ENCODE measurements at regions not wholly inside any gene's neighbourhood (a gene's known extent, or its start where the extent isn't known, plus 50 kb on each side); places are given as distances from the start of the nearest gene placed in this dataset.

DNA sequence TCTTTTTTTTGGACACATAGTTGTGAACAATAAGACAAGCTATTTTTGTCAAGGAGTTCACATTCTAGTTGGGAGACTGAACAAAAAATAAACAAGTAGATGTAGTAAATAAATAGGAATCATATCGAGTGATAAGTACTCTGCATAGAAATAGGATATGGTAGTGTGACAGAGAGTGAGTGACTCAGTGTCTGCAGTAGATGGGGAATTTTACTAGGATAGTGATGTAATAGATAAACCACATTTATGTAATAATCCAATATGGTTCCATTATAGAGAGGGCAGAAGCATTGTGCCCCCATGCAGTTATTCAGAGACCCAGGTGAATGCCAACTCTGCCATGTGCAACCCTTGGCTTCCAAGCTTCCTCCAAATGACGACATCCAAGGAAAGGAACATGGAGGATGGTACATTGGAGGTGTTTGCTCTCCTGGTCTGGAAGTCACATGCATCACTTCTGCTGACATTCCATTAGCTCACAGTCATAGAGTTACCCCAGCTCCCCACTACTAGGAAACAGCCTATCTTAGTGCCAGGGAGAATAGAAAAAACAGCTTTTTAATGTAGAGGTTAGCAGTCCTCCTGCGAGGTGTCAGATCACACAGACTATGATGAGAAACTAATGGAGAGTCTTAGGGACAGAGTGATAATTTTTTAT, 595.4 kb downstream of the NYAP2 start:
- TF ChIP-seq POLR2AphosphoS5 (IDR thresholded peaks at IDR 0.05), result no peak
- TF ChIP-seq, protein P1, sequence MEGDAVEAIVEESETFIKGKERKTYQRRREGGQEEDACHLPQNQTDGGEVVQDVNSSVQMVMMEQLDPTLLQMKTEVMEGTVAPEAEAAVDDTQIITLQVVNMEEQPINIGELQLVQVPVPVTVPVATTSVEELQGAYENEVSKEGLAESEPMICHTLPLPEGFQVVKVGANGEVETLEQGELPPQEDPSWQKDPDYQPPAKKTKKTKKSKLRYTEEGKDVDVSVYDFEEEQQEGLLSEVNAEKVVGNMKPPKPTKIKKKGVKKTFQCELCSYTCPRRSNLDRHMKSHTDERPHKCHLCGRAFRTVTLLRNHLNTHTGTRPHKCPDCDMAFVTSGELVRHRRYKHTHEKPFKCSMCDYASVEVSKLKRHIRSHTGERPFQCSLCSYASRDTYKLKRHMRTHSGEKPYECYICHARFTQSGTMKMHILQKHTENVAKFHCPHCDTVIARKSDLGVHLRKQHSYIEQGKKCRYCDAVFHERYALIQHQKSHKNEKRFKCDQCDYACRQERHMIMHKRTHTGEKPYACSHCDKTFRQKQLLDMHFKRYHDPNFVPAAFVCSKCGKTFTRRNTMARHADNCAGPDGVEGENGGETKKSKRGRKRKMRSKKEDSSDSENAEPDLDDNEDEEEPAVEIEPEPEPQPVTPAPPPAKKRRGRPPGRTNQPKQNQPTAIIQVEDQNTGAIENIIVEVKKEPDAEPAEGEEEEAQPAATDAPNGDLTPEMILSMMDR (IDR thresholded peaks at IDR 0.05), result no peak
